ENCODE measurements at regions not wholly inside any gene's neighbourhood (a gene's known extent, or its start where the extent isn't known, plus 50 kb on each side); places are given as distances from the start of the nearest gene placed in this dataset.
A peak's percentile ranks its signal among the peaks of the same experiment; 100 is the strongest.
"Not testable (repeated sequence)": the region's sequence is repeated elsewhere in the genome, so short reads cannot be mapped to it uniquely, and the experiment has no call there.

DNA sequence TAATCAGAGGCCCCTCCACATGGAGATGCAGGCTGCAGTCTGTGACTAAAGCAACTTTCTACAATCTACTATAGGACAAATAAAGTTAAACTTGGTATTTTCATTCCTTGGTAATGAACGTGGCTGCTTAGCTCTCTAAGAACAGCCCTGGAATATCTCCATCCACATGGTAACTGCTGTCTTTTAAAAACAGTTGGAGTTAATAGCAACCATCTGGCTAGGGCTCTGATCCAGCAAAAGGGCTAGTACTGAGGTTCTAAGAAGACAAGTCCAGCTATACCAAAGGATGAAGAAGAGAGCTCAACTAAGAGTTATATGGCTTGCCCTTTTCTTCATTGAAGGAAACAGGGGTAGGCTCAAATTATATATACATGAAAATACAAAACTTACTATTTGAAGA is 920.1 kb downstream of the FLRT2 start:
- DNase-seq, result peak; percentile 23

DNA sequence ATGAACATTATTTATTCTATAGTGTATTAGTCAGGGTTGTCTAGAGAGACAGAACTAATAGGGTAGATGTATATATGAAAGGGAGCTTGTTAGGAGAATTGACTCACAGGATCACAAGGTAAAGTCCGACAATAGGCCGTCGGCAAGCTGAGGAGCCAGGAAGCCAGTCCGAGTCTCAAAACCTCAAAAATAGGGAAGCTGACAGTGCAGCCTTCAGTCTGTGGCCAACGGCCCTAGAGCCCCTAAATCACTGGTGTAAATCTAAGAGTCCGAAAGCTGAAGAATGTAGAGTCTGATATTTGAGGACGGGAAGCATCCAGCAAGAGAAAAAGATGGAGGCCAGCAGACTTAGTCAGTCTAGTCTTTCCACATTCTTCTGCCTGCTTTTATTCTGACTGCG is 912.2 kb downstream of the FLRT2 start:
- DNase-seq, result no peak

DNA sequence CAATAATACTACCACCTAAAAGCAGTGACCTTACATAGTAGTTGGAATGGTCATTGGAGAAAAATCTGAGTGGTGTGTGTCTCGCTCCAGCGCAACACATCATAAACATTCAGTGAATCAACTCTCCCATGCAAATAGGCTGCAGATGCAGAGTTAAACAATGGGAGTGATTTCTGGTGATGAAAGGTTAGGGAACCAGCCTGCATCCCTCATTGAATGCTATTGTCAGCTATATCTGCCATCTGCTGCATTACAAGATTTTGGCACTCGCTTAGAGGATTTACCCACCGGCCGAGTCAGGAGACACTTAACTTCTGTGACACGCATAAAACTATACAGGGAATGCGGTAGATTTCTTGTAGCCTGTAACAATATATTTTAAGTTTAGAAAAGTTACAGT is 900.9 kb downstream of the FLRT2 start:
- peak; percentile 36 for DNase-seq

DNA sequence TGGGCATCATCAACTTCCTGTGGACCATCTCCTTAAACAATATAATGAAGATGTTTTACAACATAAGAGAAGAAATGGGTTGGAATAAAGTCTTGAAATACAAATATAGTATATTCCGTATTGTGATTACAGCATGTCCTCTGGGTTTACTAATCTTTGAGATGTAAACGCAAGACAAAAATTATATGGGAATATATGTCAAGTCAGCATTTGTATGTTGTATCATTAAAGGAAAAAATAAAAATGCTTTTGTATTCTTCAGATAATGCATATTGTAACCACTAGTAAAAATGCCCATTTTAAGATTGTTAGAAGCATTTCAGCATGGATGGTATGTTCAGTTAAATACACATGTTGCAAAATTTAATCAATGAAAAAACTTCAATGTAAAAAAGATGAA is 893.3 kb downstream of the FLRT2 start:
- DNase-seq, result no peak

DNA sequence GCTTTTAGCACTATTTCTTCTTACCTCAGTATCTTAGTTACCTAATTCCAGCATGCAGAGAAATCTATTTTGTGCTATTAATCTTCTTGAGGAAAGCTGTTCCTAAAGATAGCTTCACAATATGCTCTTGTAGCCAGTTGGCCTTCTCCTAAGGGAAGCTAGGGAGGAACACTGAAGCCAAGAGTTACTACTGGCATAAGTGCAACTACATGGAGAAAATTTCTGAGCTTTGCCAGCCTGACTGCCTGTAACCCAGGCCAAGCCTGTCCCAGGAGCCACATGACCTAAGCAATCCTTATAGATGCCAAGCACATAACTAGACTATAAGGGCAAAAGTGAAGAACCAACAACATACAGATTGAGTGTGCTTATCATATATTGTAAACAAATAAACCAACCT is 890.2 kb downstream of the FLRT2 start:
- no peak for DNase-seq

DNA sequence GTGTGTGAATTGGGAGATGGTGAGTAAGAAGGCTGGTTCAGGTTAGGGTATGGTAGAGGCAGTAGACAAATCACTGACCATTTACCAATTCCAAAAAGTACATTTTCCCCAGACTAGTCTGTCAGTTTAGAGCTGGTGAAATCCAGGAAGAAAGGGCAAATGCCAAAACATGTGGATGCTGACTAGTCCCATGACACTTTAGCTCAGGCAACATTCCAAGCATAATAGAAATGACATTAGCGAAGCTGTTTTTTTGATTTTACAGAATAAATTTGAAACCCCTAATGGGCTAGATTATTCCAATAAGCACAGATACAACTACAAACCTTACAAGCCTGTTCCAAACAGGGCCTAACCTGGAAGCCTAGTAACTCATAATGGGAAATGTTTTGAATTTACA is 884.2 kb downstream of the FLRT2 start:
- DNase-seq, result no peak

DNA sequence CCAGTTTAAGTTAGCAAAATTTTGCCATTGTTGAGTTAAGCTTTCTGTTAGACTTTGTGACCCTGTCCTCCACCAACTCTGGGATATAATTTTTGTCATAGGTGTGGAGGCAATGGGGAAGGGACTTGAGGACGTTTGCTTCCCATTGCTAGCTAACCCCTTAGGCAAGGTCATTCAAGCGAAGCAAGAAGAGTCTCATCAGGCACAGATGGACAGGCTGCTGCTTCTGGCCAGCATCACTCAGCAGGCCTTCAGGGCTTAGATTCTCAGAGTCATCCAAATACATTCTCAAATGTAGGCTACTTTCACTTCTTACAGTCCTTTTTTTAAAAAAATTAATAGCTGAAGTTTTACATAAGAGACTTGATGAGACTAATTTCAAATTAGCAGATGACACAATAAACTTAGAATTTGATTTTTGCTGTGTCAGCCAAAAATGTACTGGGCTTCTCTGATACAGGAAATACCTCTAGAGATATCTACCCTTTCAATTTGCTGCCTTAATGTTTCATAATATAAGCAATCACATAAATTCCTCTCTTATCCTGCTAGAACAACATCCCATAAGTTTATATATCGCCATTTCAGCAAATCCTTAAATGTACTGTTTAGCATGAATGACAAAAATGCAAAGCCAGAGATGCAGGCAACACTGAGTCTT is 875.2 kb downstream of the FLRT2 start:
- peak; percentile 39 for DNase-seq

DNA sequence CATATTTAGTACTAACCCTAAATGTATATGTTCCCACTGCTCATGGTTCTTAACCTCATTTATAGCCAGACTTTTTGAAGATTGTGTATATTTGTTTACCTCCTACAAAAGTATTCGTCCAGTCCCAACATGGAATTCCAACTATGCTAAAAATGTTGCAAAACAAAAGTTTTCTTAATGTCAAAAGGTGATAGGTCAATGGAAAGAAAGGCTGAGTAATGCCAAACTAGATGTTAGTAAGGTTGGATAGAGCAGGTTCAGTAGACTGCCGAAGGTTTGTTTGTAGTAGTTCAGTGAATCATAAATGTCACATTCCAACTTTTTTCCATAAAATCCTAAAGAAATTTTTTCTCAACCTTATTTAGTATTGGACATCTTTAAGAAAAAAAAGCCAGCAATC is 874.5 kb downstream of the FLRT2 start:
- peak; percentile 3 for DNase-seq

DNA sequence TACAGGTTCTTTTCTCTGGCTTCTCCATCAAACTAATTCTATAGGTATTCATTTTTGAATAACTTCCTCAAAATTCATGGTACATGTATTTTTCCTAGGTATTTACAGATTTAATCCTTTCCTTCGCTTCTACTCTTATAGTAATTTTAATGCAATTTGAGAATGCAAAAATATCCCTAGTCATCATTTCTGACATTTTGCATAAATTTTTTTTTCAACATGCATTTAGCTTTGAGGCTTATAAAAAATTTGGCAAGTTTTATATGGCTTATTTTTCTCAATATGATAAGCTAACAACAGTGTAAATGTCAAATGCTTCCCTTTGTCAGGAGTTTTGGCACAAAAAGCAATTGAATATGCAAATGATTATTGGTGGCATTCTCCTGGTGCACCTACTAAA is 872.6 kb downstream of the FLRT2 start:
- no peak for DNase-seq

DNA sequence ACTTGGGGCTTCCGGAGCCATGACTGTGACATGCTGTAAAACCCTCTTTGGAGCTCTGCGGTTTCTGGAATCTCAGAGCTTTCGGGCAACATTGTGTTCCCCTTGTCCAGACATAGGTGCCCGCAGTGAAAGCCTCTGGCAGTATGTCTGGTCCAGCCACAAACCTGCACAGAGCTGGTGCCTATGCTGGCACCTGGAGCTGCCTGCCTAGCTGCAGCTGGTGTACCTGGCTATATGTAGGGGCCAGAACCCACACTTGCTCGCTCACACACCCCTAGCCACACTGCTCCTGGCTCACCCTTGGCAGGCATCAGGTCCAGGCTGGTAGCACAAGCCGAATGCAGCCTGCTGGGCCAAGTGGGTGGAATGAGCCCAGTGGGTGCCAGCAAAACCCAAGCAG is 861.1 kb downstream of the FLRT2 start:
- no peak for DNase-seq

DNA sequence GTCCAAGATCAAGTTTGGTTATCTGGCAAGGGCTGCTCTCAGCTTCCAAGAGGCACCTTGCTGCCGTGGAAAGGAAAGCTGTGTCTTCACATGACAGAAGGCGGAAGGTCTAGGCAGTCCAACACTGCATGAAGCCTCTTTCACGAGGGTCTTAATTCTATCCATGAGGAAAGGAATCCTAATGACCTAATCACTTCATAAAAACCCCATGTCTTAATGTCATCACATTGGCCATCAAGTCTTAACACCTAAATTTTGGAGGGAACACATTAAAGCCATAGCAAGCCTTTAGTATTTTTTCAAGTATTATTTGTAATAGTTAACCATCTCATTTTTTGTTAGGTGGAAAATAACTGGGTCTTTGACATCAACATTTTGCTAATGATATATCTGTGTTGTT is 858.3 kb downstream of the FLRT2 start:
- DNase-seq, result no peak

DNA sequence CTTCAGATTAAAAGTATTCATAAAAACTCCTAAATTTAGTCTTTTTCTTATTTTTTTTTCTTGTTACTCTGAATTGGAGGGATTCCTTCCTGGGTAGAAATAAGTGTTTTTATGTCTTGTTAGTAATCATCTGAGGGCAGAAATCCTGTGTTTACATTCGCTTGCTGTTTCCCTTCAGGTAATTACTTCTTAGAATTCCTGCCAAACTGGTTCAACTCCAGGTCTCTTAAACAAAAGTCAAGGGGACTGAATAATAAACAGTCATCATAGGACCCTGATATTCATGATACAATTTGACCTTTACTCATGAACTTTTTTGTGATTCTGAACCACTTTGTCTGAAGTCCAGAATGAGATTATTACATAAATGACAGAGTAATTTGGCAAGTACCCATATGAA is 843.9 kb downstream of the FLRT2 start:
- DNase-seq, result no peak

DNA sequence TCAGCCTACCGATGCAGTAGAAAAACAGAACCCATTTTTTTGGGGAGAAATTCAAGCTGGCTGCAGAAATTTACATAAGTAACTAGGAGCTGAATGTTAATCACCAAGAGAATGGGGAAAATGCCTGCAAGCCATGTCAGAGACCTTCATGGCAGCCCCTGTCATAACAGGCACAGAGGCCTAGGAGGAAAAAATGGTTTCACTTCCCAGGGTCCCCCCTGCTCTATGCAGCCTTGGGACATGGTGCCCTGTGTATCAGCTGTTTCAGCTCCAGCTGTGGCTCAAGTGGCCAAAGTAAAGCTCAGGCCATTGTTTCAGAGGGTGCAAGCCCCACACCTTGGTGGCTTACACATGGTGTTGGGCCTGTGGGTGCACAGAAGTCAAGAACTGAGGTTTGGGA is 842.5 kb downstream of the FLRT2 start:
- DNase-seq, result no peak

DNA sequence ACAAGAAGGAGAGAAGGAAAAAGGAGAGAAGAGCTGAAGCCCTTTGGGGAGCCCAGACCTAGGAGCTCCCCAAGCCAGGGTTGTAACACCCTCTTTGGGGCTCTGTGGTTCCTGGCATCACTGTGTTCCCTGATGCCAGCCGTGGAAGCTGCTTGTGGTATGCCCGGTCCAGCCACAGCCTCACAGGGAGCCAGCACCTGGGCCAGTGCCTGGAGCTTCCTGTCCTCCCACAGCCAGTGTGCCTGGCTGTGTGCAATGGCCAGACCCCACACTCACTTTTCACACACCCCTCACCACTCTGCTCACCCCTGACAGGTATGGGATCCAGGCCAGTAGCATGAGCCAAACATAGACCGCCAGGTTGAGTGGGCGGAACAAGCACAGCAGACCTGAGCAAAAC is 834.7 kb downstream of the FLRT2 start:
- no peak for DNase-seq

DNA sequence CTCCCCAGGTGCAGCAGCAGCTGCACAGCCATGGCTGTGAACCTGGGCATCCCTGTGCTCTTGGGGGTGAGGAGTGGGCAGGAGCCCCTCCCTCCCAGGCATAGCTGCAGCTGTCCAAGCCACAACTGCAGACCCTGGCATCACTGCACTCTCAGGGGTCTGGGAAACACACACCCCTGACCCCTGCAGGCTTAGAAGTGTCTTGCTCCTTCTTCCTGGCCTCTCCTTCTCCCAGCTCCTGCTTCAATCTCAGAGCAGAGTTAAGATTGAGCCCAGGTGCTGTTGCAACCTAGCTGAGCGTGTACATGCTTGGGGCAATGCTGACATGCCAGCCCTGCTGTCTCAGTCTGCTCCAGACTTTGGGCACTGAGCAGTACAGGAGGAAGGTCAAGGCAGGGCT is 833.6 kb downstream of the FLRT2 start:
- no peak for DNase-seq

DNA sequence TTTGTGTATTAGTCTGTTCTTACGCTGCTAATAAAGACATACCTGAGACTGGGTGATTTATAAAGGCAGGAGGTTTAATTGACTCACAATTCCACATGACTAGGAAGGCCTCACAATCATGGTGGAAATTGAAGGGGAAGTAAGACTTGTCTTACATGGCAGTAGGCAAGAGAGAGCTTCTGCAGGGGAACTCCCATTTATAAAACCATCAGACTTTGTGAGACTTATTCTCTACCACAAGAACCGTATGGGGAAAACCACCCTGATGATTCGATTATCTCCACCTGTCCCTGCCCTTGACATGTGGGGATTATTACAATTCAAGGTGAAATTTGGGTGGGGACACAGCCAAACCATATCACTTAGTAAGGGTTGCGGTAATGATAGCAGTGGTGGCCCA is 833.1 kb downstream of the FLRT2 start:
- no peak for DNase-seq

DNA sequence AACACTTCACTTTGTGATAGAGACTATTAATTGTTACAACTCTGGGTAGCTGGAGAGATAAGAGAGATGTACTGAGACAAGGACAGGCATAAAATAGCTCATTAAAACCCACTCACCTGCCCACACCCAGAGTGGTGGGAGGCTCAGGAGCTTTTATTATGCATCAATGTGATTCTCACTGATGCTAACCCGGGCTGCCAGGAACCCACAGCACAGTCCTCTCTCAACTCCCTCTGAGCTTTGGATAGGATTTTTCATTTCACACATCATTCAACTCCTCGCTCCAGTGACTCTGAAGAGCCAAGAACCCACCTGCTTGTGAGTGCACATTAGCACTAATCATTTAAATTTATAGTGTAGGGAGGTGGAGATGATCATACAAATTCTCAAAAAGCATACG is 827.9 kb downstream of the FLRT2 start:
- DNase-seq, result no peak

DNA sequence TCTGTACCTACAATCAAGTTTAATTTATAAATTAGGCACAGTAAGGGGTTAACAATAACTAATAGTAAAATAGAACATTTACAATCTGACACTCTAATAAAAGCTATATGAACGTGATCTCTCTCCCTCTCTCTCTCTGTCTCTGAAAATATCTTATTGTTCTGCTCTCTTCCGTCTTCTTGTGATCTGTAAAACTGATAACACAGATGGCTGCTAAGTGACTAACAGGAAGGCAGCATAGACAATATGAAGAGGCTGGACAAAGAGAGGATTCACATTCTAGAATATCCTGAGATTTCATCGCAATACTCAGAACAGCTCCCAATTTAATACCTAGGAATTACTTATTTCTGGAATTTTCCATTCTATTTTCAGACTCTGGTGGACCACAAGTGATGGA is 827.2 kb downstream of the FLRT2 start:
- DNase-seq, result no peak

DNA sequence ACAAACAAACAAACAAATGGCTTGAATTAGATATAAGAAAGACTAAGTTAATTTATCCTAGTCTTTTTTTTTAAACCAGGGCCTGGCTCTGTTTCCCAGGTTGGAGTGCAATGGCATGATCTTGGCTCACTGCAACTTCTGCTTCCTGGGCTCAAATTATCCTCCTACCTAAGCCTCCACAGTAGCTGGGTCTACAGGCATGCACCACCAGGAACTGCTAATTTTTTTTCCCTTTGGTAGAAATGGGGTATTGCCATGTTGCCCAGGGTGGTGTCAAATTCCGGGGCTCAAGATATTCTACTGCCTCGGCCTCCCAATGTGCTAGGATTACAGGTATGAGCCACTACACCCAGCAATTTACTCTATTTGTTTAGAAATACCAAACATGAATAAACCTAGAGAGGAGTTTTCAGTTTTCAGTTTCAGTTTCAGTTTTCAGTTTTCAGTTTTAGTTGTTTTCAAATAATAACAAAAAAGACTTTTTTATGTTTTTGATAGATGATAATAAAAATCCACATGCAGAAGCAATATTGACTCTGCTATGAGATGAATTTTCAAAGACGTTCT is 817.0 kb downstream of the FLRT2 start:
- DNase-seq, result no peak

DNA sequence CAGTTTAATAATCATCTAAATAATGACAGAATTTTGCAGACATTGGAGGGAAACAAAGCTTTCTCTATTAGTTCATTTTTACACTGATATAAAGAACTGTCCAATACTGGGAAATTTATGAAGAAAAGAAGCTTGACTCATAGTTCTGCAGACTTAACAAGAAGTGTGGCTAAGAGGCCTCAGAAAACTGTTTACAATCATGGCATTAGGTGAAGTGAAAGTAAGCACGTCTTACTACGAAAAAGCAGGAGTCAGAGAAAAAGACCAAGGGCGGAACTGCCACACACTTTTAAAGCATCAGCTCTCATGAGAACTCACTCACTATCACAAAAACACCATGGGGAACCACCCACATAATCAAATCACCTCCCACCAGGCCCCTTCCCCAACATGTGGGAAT is 804.4 kb downstream of the FLRT2 start:
- no peak for DNase-seq

DNA sequence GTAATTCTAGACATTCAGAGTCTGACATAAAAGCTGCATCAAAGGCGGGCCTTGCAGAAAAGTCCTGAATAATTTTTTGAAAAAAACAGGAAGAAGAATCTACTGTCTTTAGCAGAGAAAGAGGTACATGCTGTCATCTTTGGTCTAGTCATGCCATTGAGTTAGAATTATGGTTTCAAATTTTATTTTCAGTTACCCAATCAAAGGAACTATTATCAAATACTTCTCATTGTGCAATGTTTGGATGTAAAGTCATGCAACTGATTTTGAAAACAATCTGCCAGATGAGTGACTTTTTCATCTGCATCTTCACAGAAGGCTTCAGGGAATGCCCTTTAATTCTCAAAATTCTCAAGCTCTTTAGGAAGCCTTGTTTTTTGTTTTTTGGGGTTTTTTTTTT is 803.5 kb downstream of the FLRT2 start:
- peak; percentile 57 for DNase-seq

DNA sequence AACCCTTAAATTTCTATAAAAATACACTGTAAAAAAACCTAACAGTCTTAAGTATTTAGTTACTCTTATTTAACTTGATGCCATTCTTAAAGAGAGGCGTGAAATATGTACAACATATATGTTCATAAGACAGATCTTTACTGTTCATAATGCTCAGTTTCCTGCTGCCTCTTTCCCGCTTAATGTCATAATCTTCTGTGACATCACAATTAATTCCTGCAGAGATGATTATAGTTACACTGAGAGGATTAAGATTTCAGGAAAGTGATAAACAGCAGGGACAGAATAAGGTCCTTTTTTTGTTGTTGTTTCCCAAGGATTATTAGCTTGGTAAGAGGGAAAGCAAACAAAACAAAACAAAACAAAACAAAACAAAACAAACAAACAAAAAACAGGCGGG is 801.4 kb downstream of the FLRT2 start:
- no peak for DNase-seq

DNA sequence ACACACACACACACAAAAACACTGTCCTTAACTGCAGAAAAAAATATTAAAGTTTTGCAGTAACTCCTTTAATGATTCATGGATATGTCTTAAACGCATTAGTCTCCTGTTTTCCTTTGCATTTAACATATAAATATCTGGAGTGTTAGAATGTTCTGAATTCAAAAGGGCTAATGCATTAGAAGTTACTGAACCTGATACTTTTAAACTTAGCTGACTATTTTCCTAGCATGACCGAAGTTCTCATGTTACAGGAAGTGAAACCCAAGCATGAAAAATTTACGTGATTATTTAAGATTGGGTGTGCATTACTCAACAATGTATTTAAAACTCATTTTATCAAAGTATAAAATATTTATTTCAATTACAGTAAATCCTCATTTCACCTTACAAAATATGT is 791.2 kb downstream of the FLRT2 start:
- peak; percentile 11 for DNase-seq

DNA sequence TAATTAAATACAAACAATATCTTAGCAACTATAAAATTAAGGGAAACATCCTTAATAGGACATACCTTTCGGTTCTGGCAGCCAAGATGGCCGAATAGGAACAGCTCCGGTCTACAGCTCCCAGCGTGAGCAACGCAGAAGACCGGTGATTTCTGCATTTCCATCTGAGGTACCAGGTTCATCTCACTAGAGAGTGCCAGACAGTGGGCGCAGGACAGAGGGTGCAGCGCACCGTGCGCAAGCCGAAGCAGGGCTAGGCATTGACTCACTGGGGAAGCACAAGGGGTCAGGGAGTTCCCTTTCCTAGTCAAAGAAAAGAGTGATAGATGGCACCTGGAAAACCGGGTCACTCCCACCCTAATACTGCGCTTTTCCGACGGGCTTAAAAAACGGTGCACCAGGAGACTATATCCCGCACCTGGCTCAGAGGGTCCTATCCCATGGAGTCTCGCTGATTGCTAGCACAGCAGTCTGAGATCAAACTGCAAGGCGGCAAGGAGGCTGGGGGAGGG is 782.3 kb downstream of the FLRT2 start:
- not testable (repeated sequence) for DNase-seq

DNA sequence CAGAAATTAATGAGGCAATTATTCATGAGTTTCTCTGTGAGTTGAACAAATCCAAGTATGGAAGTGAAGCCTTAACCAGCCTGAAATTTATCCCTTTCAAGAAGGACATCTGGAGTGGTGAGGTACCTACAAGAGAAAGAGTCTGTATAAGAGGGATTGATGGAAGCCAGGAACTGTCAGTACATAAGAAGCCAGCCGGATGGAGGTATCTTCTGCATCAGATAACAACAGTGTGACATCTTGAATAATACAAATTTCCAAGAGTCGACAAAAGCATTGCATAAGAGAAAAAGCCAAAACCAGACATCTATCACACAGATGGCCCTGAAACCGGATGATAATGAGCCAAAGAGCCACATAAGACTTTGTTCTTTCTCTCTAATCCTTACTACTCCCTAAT is 781.2 kb downstream of the FLRT2 start:
- no peak for DNase-seq
